ENCODE measurements at regions not wholly inside any gene's neighbourhood (a gene's known extent, or its start where the extent isn't known, plus 50 kb on each side); places are given as distances from the start of the nearest gene placed in this dataset.

DNA sequence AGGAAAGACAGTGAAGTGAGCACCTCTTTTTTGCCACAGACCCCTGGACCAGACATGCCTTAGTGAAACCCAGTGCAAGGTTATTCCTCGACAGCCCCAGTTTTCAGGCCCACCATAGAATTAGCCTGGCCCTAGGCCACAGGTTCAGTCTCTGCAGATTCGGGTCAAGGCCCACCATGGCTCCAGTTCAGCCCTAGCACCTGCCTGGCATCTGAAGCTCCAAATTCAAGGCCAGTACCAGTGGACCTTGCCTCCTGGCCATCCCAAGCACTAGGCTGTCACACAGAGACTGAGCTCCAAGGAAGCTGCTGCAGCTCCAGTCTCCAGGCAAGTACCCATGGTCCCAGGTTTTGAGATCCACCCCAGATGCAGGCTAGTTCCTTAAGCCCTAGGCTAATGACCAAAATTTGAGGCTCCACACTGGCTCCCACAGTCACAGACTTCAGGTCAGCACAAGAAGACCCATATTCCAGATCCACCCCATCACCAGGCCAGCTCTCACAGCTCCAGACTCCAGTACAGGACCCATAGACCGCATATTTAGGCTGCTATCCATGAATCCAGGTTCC lies 877.5 kb upstream of the ADGRB3 start:
- H4K20me1 ChIP-seq (ENCODE audit: insufficient read depth, poor library complexity, severe bottlenecking): no peaks in the 10 kb centered on the region
- no peaks in the 10 kb centered on the region for H3K9me2 ChIP-seq (replicated peaks; ENCODE audit: insufficient read depth)
- H3K79me2 ChIP-seq: no peaks in the 10 kb centered on the region
- TF ChIP-seq EZH2phosphoT487 (IDR thresholded peaks at IDR 0.05; ENCODE audit: low read depth, severe bottlenecking, unreplicated experiment) (no peak), CTCF (IDR thresholded peaks at IDR 0.05; ENCODE audit: poor library complexity) (no peak), EZH2 (IDR thresholded peaks at IDR 0.05; ENCODE audit: borderline replicate concordance) (no peak)
- H3K27me3 ChIP-seq: no peaks in the 10 kb centered on the region
- WGBS (ENCODE audit: low lambda C conversion rate, missing lambda C conversion rate): 68% methylated on average over 3 of the region's 3 CpGs
- no peak for DNase-seq (ENCODE audit: low spot score)
- no peak overlapping the region for H3K27ac ChIP-seq
- H3K36me3 ChIP-seq (replicated peaks; ENCODE audit: insufficient read depth, low read depth): no peaks in the 10 kb centered on the region
- no peak overlapping the region for H3K4me2 ChIP-seq
- no peaks in the 10 kb centered on the region for H3K9me3 ChIP-seq (ENCODE audit: low read depth)
- no peak overlapping the region for H3K4me3 ChIP-seq
- no peak overlapping the region for H2AFZ ChIP-seq
- no peaks in the 10 kb centered on the region for H3K4me1 ChIP-seq (ENCODE audit: insufficient read depth)

DNA sequence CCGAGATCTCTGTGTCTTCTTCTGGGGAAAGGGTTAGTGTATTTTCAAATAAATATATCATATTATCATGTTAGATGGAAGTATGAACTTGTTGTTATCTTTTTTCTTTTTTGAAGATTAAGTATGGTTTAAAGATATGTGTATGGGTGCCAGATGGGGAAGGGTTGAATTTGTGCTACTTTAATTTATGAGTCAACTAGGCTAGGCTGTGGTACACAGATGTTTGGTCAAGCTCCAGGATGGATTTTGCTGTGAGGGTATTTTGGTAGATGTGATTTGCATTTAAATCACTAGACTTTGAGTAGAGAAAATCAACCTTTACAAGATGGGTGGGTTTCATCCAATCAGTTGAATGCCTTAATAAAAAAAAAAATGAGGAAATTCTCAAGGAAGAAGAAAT lies 886.6 kb upstream of the ADGRB3 start:
- no peaks in the 10 kb centered on the region for H3K4me1 ChIP-seq (ENCODE audit: insufficient read depth)
- WGBS (ENCODE audit: low lambda C conversion rate, missing lambda C conversion rate): 92% methylated on average over 1 of the region's 1 CpG
- H3K27me3 ChIP-seq: no peaks in the 10 kb centered on the region
- DNase-seq (ENCODE audit: low spot score): no peak
- no peak overlapping the region for H3K27ac ChIP-seq
- H3K9me3 ChIP-seq (ENCODE audit: low read depth): no peaks in the 10 kb centered on the region
- TF ChIP-seq CTCF (IDR thresholded peaks at IDR 0.05; ENCODE audit: poor library complexity) (no peak), EZH2 (IDR thresholded peaks at IDR 0.05; ENCODE audit: borderline replicate concordance) (no peak), EZH2phosphoT487 (IDR thresholded peaks at IDR 0.05; ENCODE audit: low read depth, severe bottlenecking, unreplicated experiment) (no peak)
- H3K79me2 ChIP-seq: no peaks in the 10 kb centered on the region
- H4K20me1 ChIP-seq (ENCODE audit: insufficient read depth, poor library complexity, severe bottlenecking): no peaks in the 10 kb centered on the region
- no peak overlapping the region for H3K4me3 ChIP-seq
- H3K4me2 ChIP-seq: no peak overlapping the region
- H3K9me2 ChIP-seq (replicated peaks; ENCODE audit: insufficient read depth): no peaks in the 10 kb centered on the region
- no peak overlapping the region for H2AFZ ChIP-seq
- H3K36me3 ChIP-seq (replicated peaks; ENCODE audit: insufficient read depth, low read depth): no peaks in the 10 kb centered on the region

DNA sequence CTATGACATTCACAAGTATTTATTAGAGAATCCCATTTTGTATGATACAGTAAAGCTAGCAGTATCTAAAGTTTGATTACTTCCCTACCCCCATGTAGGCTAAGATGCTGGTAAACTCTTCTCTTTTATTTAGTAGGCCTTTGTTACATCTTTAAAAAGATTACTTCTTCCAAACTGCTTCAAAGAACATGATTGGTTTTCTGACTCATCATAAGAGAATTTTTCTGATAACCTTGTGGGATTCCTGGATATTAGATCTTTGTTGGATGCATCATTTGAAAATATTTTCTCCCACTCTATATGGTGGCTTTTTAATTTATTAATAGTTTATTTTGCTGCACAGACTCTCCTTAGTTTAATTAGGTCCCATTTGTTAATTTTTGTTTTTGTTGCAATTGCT lies 898.3 kb upstream of the ADGRB3 start:
- no peaks in the 10 kb centered on the region for H3K27me3 ChIP-seq
- H3K4me3 ChIP-seq: no peak overlapping the region
- no peaks in the 10 kb centered on the region for H3K9me2 ChIP-seq (replicated peaks; ENCODE audit: insufficient read depth)
- H3K4me2 ChIP-seq: no peak overlapping the region
- no peak overlapping the region for H3K27ac ChIP-seq
- no peak overlapping the region for H2AFZ ChIP-seq
- no peaks in the 10 kb centered on the region for H3K9me3 ChIP-seq (ENCODE audit: low read depth)
- DNase-seq (ENCODE audit: low spot score): no peak
- H3K4me1 ChIP-seq (ENCODE audit: insufficient read depth): no peaks in the 10 kb centered on the region
- H3K79me2 ChIP-seq: no peaks in the 10 kb centered on the region
- TF ChIP-seq CTCF (IDR thresholded peaks at IDR 0.05; ENCODE audit: poor library complexity) (no peak), EZH2phosphoT487 (IDR thresholded peaks at IDR 0.05; ENCODE audit: low read depth, severe bottlenecking, unreplicated experiment) (no peak), EZH2 (IDR thresholded peaks at IDR 0.05; ENCODE audit: borderline replicate concordance) (no peak)
- H3K36me3 ChIP-seq (replicated peaks; ENCODE audit: insufficient read depth, low read depth): no peaks in the 10 kb centered on the region
- no peaks in the 10 kb centered on the region for H4K20me1 ChIP-seq (ENCODE audit: insufficient read depth, poor library complexity, severe bottlenecking)

DNA sequence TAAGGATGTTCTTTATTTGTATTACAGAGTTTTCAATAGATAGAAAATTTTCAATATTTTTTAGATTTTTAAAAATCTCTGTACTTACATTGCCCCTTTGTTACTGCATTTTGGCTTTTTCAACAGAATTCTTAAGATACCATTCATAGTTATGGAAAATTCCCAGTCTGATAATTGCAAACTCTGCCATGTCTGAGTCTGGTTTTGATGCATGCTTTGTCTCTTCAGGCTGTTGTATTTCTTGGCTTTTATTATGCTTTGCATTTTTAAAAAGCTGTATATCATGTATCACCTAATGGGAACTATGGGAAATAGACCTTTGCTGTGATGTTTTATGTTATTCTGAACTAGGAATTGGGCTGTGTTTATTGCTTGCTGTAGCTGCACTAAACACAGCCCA lies 898.9 kb upstream of the ADGRB3 start:
- Histone ChIP-seq H3K4me2 (no peak overlapping the region), H3K79me2 (no peaks in the 10 kb centered on the region), H3K4me3 (no peak overlapping the region), H4K20me1 (ENCODE audit: insufficient read depth, poor library complexity, severe bottlenecking) (no peaks in the 10 kb centered on the region), H3K4me1 (ENCODE audit: insufficient read depth) (no peaks in the 10 kb centered on the region), H3K27me3 (no peaks in the 10 kb centered on the region), H2AFZ (no peak overlapping the region), H3K27ac (no peak overlapping the region), H3K9me3 (ENCODE audit: low read depth) (no peaks in the 10 kb centered on the region), H3K36me3 (replicated peaks; ENCODE audit: insufficient read depth, low read depth) (no peaks in the 10 kb centered on the region), H3K9me2 (replicated peaks; ENCODE audit: insufficient read depth) (no peaks in the 10 kb centered on the region)
- DNase-seq (ENCODE audit: low spot score): no peak
- TF ChIP-seq EZH2phosphoT487 (IDR thresholded peaks at IDR 0.05; ENCODE audit: low read depth, severe bottlenecking, unreplicated experiment) (no peak), EZH2 (IDR thresholded peaks at IDR 0.05; ENCODE audit: borderline replicate concordance) (no peak), CTCF (IDR thresholded peaks at IDR 0.05; ENCODE audit: poor library complexity) (no peak)

All from hepatocyte (in vitro differentiated cells).